Choroid plexus epithelial cell (primary cell): ENCODE measurements at regions not wholly inside any gene's neighbourhood (a gene's known extent, or its start where the extent isn't known, plus 50 kb on each side); places are given as distances from the start of the nearest gene placed in this dataset.

ENCODE experiments used
- DNase-seq: peaks from one replicate; pipeline ENCODE4 v3.0.0-alpha.2; 2010; ENCODE audit warnings: low read depth
- H3K4me3 ChIP-seq: 2 replicates; pipeline ENCODE4 v1.5.1; 2011; ENCODE audit warnings: low read depth, mild to moderate bottlenecking, control low read depth, low read length, moderate library complexity
- CTCF ChIP-seq: conservative IDR thresholded peaks from 2 replicates; pipeline ENCODE4 v1.5.1; 2011; ENCODE audit warnings: low read depth, mild to moderate bottlenecking, control low read depth, inconsistent platforms, low read length, moderate library complexity

- TF ChIP-seq CTCF, result no peak
- no peak for DNase-seq
- no peak overlapping the region for H3K4me3 ChIP-seq
Measured at GRCh38 chr3:161794551-161794950, 297.9 kb downstream of the OTOL1 start.

- H3K4me3 ChIP-seq, result no peak overlapping the region
- no peak for TF ChIP-seq CTCF
- DNase-seq, result peak; percentile 10
Measured at GRCh38 chr3:161796312-161796711, 299.7 kb downstream of the OTOL1 start.

GRCh38 chr3:161796780-161797179 lies 300.2 kb downstream of the OTOL1 start:
- H3K4me3 ChIP-seq, result no peak overlapping the region
- no peak for TF ChIP-seq CTCF

GRCh38 chr3:161798016-161798415 lies 301.4 kb downstream of the OTOL1 start:
- TF ChIP-seq CTCF, result no peak
- no peak for DNase-seq
- H3K4me3 ChIP-seq, result no peak overlapping the region

More at GRCh38 chr3:161796780-161797179, 300.2 kb downstream of the OTOL1 start:
- peak; percentile 9 for DNase-seq

GRCh38 chr3:161800985-161801559 lies 304.5 kb downstream of the OTOL1 start:
- TF ChIP-seq CTCF, result no peak
- H3K4me3 ChIP-seq, result no peak overlapping the region
- DNase-seq, result no peak

- TF ChIP-seq CTCF, result no peak
- no peak overlapping the region for H3K4me3 ChIP-seq
- no peak for DNase-seq
Measured at GRCh38 chr3:161818106-161818505, 321.5 kb downstream of the OTOL1 start.

GRCh38 chr3:161821591-161821990 lies 325.0 kb downstream of the OTOL1 start:
- no peak for TF ChIP-seq CTCF
- no peak overlapping the region for H3K4me3 ChIP-seq
- no peak for DNase-seq
